ENCODE measurements at regions not wholly inside any gene's neighbourhood (a gene's known extent, or its start where the extent isn't known, plus 50 kb on each side); places are given as distances from the start of the nearest gene placed in this dataset.

- TF ChIP-seq, protein P1, sequence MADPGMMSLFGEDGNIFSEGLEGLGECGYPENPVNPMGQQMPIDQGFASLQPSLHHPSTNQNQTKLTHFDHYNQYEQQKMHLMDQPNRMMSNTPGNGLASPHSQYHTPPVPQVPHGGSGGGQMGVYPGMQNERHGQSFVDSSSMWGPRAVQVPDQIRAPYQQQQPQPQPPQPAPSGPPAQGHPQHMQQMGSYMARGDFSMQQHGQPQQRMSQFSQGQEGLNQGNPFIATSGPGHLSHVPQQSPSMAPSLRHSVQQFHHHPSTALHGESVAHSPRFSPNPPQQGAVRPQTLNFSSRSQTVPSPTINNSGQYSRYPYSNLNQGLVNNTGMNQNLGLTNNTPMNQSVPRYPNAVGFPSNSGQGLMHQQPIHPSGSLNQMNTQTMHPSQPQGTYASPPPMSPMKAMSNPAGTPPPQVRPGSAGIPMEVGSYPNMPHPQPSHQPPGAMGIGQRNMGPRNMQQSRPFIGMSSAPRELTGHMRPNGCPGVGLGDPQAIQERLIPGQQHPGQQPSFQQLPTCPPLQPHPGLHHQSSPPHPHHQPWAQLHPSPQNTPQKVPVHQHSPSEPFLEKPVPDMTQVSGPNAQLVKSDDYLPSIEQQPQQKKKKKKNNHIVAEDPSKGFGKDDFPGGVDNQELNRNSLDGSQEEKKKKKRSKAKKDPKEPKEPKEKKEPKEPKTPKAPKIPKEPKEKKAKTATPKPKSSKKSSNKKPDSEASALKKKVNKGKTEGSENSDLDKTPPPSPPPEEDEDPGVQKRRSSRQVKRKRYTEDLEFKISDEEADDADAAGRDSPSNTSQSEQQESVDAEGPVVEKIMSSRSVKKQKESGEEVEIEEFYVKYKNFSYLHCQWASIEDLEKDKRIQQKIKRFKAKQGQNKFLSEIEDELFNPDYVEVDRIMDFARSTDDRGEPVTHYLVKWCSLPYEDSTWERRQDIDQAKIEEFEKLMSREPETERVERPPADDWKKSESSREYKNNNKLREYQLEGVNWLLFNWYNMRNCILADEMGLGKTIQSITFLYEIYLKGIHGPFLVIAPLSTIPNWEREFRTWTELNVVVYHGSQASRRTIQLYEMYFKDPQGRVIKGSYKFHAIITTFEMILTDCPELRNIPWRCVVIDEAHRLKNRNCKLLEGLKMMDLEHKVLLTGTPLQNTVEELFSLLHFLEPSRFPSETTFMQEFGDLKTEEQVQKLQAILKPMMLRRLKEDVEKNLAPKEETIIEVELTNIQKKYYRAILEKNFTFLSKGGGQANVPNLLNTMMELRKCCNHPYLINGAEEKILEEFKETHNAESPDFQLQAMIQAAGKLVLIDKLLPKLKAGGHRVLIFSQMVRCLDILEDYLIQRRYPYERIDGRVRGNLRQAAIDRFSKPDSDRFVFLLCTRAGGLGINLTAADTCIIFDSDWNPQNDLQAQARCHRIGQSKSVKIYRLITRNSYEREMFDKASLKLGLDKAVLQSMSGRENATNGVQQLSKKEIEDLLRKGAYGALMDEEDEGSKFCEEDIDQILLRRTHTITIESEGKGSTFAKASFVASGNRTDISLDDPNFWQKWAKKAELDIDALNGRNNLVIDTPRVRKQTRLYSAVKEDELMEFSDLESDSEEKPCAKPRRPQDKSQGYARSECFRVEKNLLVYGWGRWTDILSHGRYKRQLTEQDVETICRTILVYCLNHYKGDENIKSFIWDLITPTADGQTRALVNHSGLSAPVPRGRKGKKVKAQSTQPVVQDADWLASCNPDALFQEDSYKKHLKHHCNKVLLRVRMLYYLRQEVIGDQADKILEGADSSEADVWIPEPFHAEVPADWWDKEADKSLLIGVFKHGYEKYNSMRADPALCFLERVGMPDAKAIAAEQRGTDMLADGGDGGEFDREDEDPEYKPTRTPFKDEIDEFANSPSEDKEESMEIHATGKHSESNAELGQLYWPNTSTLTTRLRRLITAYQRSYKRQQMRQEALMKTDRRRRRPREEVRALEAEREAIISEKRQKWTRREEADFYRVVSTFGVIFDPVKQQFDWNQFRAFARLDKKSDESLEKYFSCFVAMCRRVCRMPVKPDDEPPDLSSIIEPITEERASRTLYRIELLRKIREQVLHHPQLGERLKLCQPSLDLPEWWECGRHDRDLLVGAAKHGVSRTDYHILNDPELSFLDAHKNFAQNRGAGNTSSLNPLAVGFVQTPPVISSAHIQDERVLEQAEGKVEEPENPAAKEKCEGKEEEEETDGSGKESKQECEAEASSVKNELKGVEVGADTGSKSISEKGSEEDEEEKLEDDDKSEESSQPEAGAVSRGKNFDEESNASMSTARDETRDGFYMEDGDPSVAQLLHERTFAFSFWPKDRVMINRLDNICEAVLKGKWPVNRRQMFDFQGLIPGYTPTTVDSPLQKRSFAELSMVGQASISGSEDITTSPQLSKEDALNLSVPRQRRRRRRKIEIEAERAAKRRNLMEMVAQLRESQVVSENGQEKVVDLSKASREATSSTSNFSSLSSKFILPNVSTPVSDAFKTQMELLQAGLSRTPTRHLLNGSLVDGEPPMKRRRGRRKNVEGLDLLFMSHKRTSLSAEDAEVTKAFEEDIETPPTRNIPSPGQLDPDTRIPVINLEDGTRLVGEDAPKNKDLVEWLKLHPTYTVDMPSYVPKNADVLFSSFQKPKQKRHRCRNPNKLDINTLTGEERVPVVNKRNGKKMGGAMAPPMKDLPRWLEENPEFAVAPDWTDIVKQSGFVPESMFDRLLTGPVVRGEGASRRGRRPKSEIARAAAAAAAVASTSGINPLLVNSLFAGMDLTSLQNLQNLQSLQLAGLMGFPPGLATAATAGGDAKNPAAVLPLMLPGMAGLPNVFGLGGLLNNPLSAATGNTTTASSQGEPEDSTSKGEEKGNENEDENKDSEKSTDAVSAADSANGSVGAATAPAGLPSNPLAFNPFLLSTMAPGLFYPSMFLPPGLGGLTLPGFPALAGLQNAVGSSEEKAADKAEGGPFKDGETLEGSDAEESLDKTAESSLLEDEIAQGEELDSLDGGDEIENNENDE (IDR thresholded peaks at IDR 0.05; ENCODE audit: insufficient replicate concordance, low read length) = no peak
- TF ChIP-seq CTBP2 (IDR thresholded peaks at IDR 0.05; ENCODE audit: borderline replicate concordance, insufficient read depth, insufficient read length, low read length) (no peak), EZH2 (IDR thresholded peaks at IDR 0.05; ENCODE audit: low read depth, low read length, severe bottlenecking) (no peak), BRCA1 (IDR thresholded peaks at IDR 0.05; ENCODE audit: low read depth, low read length) (no peak), FOSL1 (IDR thresholded peaks at IDR 0.05; ENCODE audit: insufficient read depth, low read depth, low read length) (no peak), RBBP5 (IDR thresholded peaks at IDR 0.05; ENCODE audit: borderline replicate concordance, low read depth, low read length) (no peak), POU5F1 (IDR thresholded peaks at IDR 0.05; ENCODE audit: low read depth, low read length) (no peak), ASH2L (IDR thresholded peaks at IDR 0.05; ENCODE audit: low read length) (no peak), SP1 (IDR thresholded peaks at IDR 0.05; ENCODE audit: low read depth, low read length) (no peak), CEBPB (IDR thresholded peaks at IDR 0.05; ENCODE audit: low read depth, low read length) (no peak), GTF2F1 (IDR thresholded peaks at IDR 0.05; ENCODE audit: borderline replicate concordance, low read depth, low read length) (no peak)
- TF ChIP-seq, protein P2, sequence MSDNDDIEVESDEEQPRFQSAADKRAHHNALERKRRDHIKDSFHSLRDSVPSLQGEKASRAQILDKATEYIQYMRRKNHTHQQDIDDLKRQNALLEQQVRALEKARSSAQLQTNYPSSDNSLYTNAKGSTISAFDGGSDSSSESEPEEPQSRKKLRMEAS (IDR thresholded peaks at IDR 0.05) = no peak
Measured at GRCh38 chr4:31124008-31124585, 403.9 kb downstream of the PCDH7 start (continued).
